H1 (cell line): ENCODE measurements at regions not wholly inside any gene's neighbourhood (a gene's known extent, or its start where the extent isn't known, plus 50 kb on each side); places are given as distances from the start of the nearest gene placed in this dataset.

ENCODE experiments used
- CTCF ChIA-PET: fragments of 300-600 bp; sonication (Branson Sonifier 250); formaldehyde crosslinking; loops from one replicate; lab custom pipeline; 2021; ENCODE audit not compliant: partially characterized antibody; lab: Charles Lee
- POLR2A ChIA-PET: fragments of 300-600 bp; sonication (Branson Sonifier 250); formaldehyde crosslinking; loops from one replicate; lab custom pipeline; 2021; ENCODE audit warnings: inconsistent platforms; ENCODE audit not compliant: partially characterized antibody; lab: Charles Lee
- DNase-seq, 2 experiments: peaks; one replicate each; pipeline versions ENCODE4 v3.0.0 to v3.0.0-alpha.2; 2010 to 2022; ENCODE audit warnings: low spot score in 2 of 2, low read depth in 1 of 2, mixed read lengths in 1 of 2
- FAIRE-seq: peaks from 2 replicates; lab custom pipeline; 2011; peaks lifted over from hg19 to GRCh38; lab: Jason Lieb, UNC
- H2AFZ ChIP-seq: 2 replicates; pipeline ENCODE4 v1.8.1; 2012; ENCODE audit warnings: low read length, inconsistent platforms
- H2AK5ac ChIP-seq: 2 replicates; pipeline ENCODE4 v1.6.1; 2013; ENCODE audit warnings: low read depth, low read length
- H2BK120ac ChIP-seq: replicated peaks from 2 replicates; pipeline ENCODE3; 2013; ENCODE audit warnings: low read depth, low read length, inconsistent platforms
- H2BK12ac ChIP-seq: 2 replicates; pipeline ENCODE4 v1.6.1; 2013; ENCODE audit warnings: low read depth, low read length
- H2BK15ac ChIP-seq: 2 replicates; pipeline ENCODE4 v1.6.1; 2013; ENCODE audit warnings: low read length
- H2BK20ac ChIP-seq: 2 replicates; pipeline ENCODE4 v1.6.1; 2013; ENCODE audit warnings: low read length
- H2BK5ac ChIP-seq: 2 replicates; pipeline ENCODE4 v1.6.1; 2013; ENCODE audit warnings: low read depth, low read length
- H3K14ac ChIP-seq: 2 replicates; pipeline ENCODE4 v1.6.1; 2013; ENCODE audit warnings: inconsistent platforms; ENCODE audit not compliant: insufficient read length
- H3K18ac ChIP-seq: 2 replicates; pipeline ENCODE4 v1.6.1; 2013; ENCODE audit warnings: low read length; ENCODE audit errors: extremely low read depth
- H3K23ac ChIP-seq: 2 replicates; pipeline ENCODE4 v1.6.1; 2013; ENCODE audit warnings: inconsistent platforms; ENCODE audit not compliant: insufficient read length
- H3K23me2 ChIP-seq: 2 replicates; pipeline ENCODE4 v1.6.1; 2013; ENCODE audit warnings: low read depth, low read length
- H3K27ac ChIP-seq: 2 replicates; pipeline ENCODE4 v1.6.1; 2011; ENCODE audit warnings: low read depth, low read length, inconsistent platforms
- H3K27me3 ChIP-seq, 4 experiments: replicated peaks in 1 of 4; 1 replicate in 1 of 4; 2 replicates in 3 of 4; pipeline versions ENCODE4 v1.6.1 to v1.8.1; 2011 to 2013; ENCODE audit warnings: low read length in 3 of 4, mild to moderate bottlenecking in 3 of 4, inconsistent platforms in 2 of 4, mixed read lengths in 2 of 4, moderate library complexity in 1 of 4; ENCODE audit not compliant: control insufficient read depth in 3 of 4, insufficient read depth in 3 of 4; ENCODE audit errors: extremely low read depth in 1 of 4
- H3K36me3 ChIP-seq, 4 experiments: 2 replicates each; pipeline versions ENCODE4 v1.6.1 to v1.8.1; 2011 to 2013; ENCODE audit warnings: mild to moderate bottlenecking in 4 of 4, low read length in 3 of 4, moderate library complexity in 2 of 4, control low read depth in 1 of 4, inconsistent platforms in 1 of 4; ENCODE audit not compliant: insufficient read depth in 4 of 4, control insufficient read depth in 2 of 4
- H3K4ac ChIP-seq: replicated peaks from 2 replicates; pipeline ENCODE3; 2013; ENCODE audit warnings: low read length, low read depth, mixed read lengths, inconsistent platforms; ENCODE audit not compliant: insufficient read length
- H3K4me1 ChIP-seq, 4 experiments: replicated peaks in 1 of 4; 1 replicate in 1 of 4; 2 replicates in 3 of 4; pipeline versions ENCODE4 v1.6.1 to v1.8.1; 2011 to 2013; ENCODE audit warnings: low read length in 3 of 4, inconsistent platforms in 2 of 4, mixed read lengths in 1 of 4; ENCODE audit not compliant: insufficient read depth in 4 of 4, control insufficient read depth in 3 of 4
- H3K4me2 ChIP-seq, 2 experiments: 2 replicates each; pipeline versions ENCODE4 v1.6.1 to v1.8.1; 2011 to 2013; ENCODE audit warnings: low read depth in 2 of 2, low read length in 2 of 2, control low read depth in 1 of 2, inconsistent platforms in 1 of 2, mild to moderate bottlenecking in 1 of 2; ENCODE audit not compliant: insufficient read depth in 1 of 2
- H3K4me3 ChIP-seq, 4 experiments: fragments of 200-600, 300-600 bp in 1 of 4; sonication (generic), shearing (Covaris generic), sonication (Bioruptor Twin) in 1 of 4; 2 replicates each; pipeline versions ENCODE4 v1.5.1 to v1.8.1; 2011 to 2016; ENCODE audit warnings: low read length in 4 of 4, low read depth in 3 of 4, control low read depth in 2 of 4, inconsistent platforms in 2 of 4, mild to moderate bottlenecking in 2 of 4, mixed read lengths in 1 of 4, moderate library complexity in 1 of 4; ENCODE audit not compliant: insufficient read depth in 2 of 4; ENCODE audit errors: extremely low read depth in 1 of 4
- H3K56ac ChIP-seq: replicated peaks from 2 replicates; pipeline ENCODE3; 2013; ENCODE audit warnings: low read depth, mild to moderate bottlenecking, mixed read lengths, low read length, inconsistent platforms; ENCODE audit not compliant: insufficient read length
- H3K79me1 ChIP-seq: 2 replicates; pipeline ENCODE4 v1.6.1; 2013; ENCODE audit warnings: low read depth, low read length, control low read depth
- H3K79me2 ChIP-seq, 2 experiments: 2 replicates each; pipeline versions ENCODE4 v1.6.1 to v1.8.1; 2012 to 2013; ENCODE audit warnings: low read length in 2 of 2, mild to moderate bottlenecking in 2 of 2, inconsistent platforms in 1 of 2; ENCODE audit not compliant: insufficient read depth in 2 of 2, control insufficient read depth in 1 of 2
- H3K9ac ChIP-seq, 4 experiments: replicated peaks in 1 of 4; 1 replicate in 1 of 4; 2 replicates in 3 of 4; pipeline versions ENCODE4 v1.6.1 to v1.8.1; 2011 to 2013; ENCODE audit warnings: low read depth in 3 of 4, low read length in 3 of 4, control low read depth in 2 of 4, mild to moderate bottlenecking in 2 of 4, moderate library complexity in 2 of 4, inconsistent platforms in 1 of 4; ENCODE audit errors: extremely low read depth in 1 of 4
- H3K9me3 ChIP-seq, 2 experiments: 2 replicates each; pipeline versions ENCODE4 v1.6.1 to v1.8.1; 2012 to 2013; ENCODE audit warnings: mild to moderate bottlenecking in 2 of 2, moderate library complexity in 2 of 2, control low read depth in 1 of 2, inconsistent platforms in 1 of 2, low read depth in 1 of 2, low read length in 1 of 2, mixed read lengths in 1 of 2; ENCODE audit not compliant: insufficient read depth in 2 of 2
- H4K20me1 ChIP-seq, 2 experiments: replicated peaks in 1 of 2; 2 replicates each; pipeline versions ENCODE3 to v1.8.1; 2011 to 2013; ENCODE audit warnings: inconsistent platforms in 2 of 2, low read length in 2 of 2, mild to moderate bottlenecking in 1 of 2; ENCODE audit not compliant: insufficient read depth in 2 of 2, control insufficient read depth in 1 of 2
- H4K5ac ChIP-seq: 2 replicates; pipeline ENCODE4 v1.6.1; 2013; ENCODE audit warnings: low read length, low read depth, mixed read lengths, inconsistent platforms; ENCODE audit not compliant: insufficient read length
- H4K8ac ChIP-seq: 2 replicates; pipeline ENCODE4 v1.8.0; 2013; ENCODE audit warnings: mild to moderate bottlenecking, moderate library complexity, low read length, inconsistent platforms; ENCODE audit not compliant: insufficient read depth; ENCODE audit errors: extremely low read depth
- H4K91ac ChIP-seq: replicated peaks from 2 replicates; pipeline ENCODE3; 2013; ENCODE audit warnings: low read length, mixed read lengths, inconsistent platforms; ENCODE audit not compliant: insufficient read length
- KDM1A ChIP-seq: fragments of 200-600, 300-600 bp; sonication (generic); IDR thresholded peaks from 2 replicates; pipeline ENCODE4 v1.7.1; 2016; ENCODE audit warnings: mild to moderate bottlenecking, low read length, borderline replicate concordance
- SP1 ChIP-seq: IDR thresholded peaks from 2 replicates; pipeline ENCODE4 v1.6.1; 2011; ENCODE audit warnings: low read depth, low read length
- ZNF274 ChIP-seq: IDR thresholded peaks from 2 replicates; pipeline ENCODE4 v1.7.0; 2012; ENCODE audit warnings: low read length, borderline replicate concordance; ENCODE audit errors: extremely low read depth
- WGBS, 2 experiments: shearing (Covaris generic) in 1 of 2; methylation state at CpG; one replicate each; pipeline versions ENCODE4 v1.1.6 to v1.1.7; 2013 to 2015; ENCODE audit warnings: low lambda C conversion rate in 2 of 2, mixed read lengths in 2 of 2, inconsistent platforms in 1 of 2, low coverage in 1 of 2, missing lambda C conversion rate in 1 of 2; ENCODE audit not compliant: insufficient replicate concordance in 2 of 2, insufficient coverage in 1 of 2, insufficient read length in 1 of 2; ENCODE audit errors: extremely low coverage in 1 of 2, missing lambda C conversion rate in 1 of 2; 5-methylcytosine and 5-hydroxymethylcytosine counted together

- TF ChIP-seq SP1: no peak
- peak; percentile 60; the same call in 1 of the 2 replicates for TF ChIP-seq KDM1A
- TF ChIP-seq ZNF274: no peak
- TF ChIP-seq, all 59 proteins: peak for 1
- Histone ChIP-seq H2AFZ (no peak overlapping the region), H3K56ac (no peak overlapping the region), H4K5ac (no peak overlapping the region), H4K20me1 (no peaks in the 10 kb centered on the region), H2BK12ac (no peak overlapping the region), H3K9ac (no peak overlapping the region), H3K9me3 (no peaks in the 10 kb centered on the region), H3K18ac (no peak overlapping the region), H3K4me3 (no peak overlapping the region), H3K4me2 (no peak overlapping the region), H3K4me1 (peaks cover 0 to 9% (median 6%) of the 10 kb centered on the region in 4 experiments; a peak in 6 of 7 replicates), H3K4ac (no peak overlapping the region), H3K23ac (no peak overlapping the region), H2BK5ac (no peak overlapping the region), H4K91ac (no peak overlapping the region), H2AK5ac (0 out of 2 replicates have a peak overlapping the region, but pooled peaks have one; percentile 13), H2BK120ac (no peak overlapping the region), H3K79me1 (no peaks in the 10 kb centered on the region), H3K23me2 (peaks cover 4% of the 10 kb centered on the region; the same call in 1 of the 2 replicates), H3K79me2 (no peaks in the 10 kb centered on the region), H3K36me3 (no peaks in the 10 kb centered on the region), H2BK20ac (no peak overlapping the region), H4K8ac (peak overlapping the region; percentile 74; the same call in 1 of the 2 replicates), H2BK15ac (no peak overlapping the region), H3K14ac (no peak overlapping the region), H3K27ac (no peak overlapping the region), H3K27me3 (peaks cover 0 to 22% (median 14%) of the 10 kb centered on the region in 4 experiments; a peak in 6 of 7 replicates)
- FAIRE-seq (no peak), DNase-seq (no peak)
- WGBS, 2 experiments: 91% methylated on average over 11 of the region's 16 CpGs; no CpG with 5 or more reads in 1 of the 2 experiments
- ChIA-PET CTCF (interaction anchor here (0.6 to 4.3 kb wide), 13 partner anchors 9 to 471 kb away, joined by 3 to 27 read pairs (median 4); no protein-coding TSS in a partner anchor), POLR2A (no interaction called here)
Observed at GRCh38 chr17:79404136-79404911, 206.5 kb downstream of the RBFOX3 start.
